ENCODE measurements at regions not wholly inside any gene's neighbourhood (a gene's known extent, or its start where the extent isn't known, plus 50 kb on each side); places are given as distances from the start of the nearest gene placed in this dataset.

DNA sequence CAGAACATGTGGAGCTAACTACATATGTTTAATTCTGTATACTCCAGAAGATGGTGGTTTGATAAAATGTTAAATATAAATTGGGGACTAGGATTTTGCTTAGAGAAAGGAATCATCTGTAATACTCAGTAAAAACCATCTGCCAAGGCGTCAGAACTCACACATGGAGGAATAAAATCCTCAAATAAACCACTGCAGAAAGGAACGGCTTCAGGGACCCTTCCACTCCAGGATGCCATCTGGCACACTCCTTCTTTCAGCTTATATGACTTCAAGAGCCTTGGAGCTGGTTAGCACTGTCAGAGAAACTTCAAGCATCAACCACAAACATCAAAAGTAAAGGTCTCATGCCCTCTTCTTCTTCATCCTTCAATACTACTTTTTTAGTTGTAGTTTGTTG lies 360.6 kb downstream of the PLK2 start:
- no peaks in the 10 kb centered on the region for H3K27me3 ChIP-seq
- 59 to 82% (median 71%) methylated on average over 2 of the region's 2 CpGs for WGBS, 5 donors
- H3K36me3 ChIP-seq: no peaks in the 10 kb centered on the region
- no peak for DNase-seq
- H3K9me3 ChIP-seq: no peaks in the 10 kb centered on the region
- no peak overlapping the region for H3K27ac ChIP-seq
- no peaks in the 10 kb centered on the region for H3K4me1 ChIP-seq
- TF ChIP-seq, protein P1, sequence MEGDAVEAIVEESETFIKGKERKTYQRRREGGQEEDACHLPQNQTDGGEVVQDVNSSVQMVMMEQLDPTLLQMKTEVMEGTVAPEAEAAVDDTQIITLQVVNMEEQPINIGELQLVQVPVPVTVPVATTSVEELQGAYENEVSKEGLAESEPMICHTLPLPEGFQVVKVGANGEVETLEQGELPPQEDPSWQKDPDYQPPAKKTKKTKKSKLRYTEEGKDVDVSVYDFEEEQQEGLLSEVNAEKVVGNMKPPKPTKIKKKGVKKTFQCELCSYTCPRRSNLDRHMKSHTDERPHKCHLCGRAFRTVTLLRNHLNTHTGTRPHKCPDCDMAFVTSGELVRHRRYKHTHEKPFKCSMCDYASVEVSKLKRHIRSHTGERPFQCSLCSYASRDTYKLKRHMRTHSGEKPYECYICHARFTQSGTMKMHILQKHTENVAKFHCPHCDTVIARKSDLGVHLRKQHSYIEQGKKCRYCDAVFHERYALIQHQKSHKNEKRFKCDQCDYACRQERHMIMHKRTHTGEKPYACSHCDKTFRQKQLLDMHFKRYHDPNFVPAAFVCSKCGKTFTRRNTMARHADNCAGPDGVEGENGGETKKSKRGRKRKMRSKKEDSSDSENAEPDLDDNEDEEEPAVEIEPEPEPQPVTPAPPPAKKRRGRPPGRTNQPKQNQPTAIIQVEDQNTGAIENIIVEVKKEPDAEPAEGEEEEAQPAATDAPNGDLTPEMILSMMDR (IDR thresholded peaks at IDR 0.05): no peak
- TF ChIP-seq POLR2A (IDR thresholded peaks at IDR 0.05): no peak
- no peak for TF ChIP-seq POLR2AphosphoS5 (IDR thresholded peaks at IDR 0.05)
- TF ChIP-seq EP300 (IDR thresholded peaks at IDR 0.05): no peak
- H3K4me3 ChIP-seq: no peak overlapping the region
- intact Hi-C loops (cut with DNase I; ENCODE audit: low total_unique reads): no loop called here

GRCh38 chr5:58094031-58094430 lies 365.9 kb downstream of the PLK2 start:
- no peak overlapping the region for H3K27ac ChIP-seq
- H3K4me3 ChIP-seq: no peak overlapping the region
- intact Hi-C loops (cut with DNase I; ENCODE audit: low total_unique reads): no loop called here
- no peaks in the 10 kb centered on the region for H3K27me3 ChIP-seq
- no peaks in the 10 kb centered on the region for H3K9me3 ChIP-seq
- WGBS, 5 donors: 55 to 84% (median 73%) methylated on average over 5 of the region's 5 CpGs
- peak in 1 of 2 donors; percentile 21 for DNase-seq
- TF ChIP-seq POLR2AphosphoS5 (IDR thresholded peaks at IDR 0.05) (no peak), POLR2A (IDR thresholded peaks at IDR 0.05) (no peak), EP300 (IDR thresholded peaks at IDR 0.05) (no peak)
- TF ChIP-seq, protein P1 (IDR thresholded peaks at IDR 0.05): no peak
- H3K36me3 ChIP-seq: no peaks in the 10 kb centered on the region
- peaks cover 0 to 7% (median 0%) of the 10 kb centered on the region in 4 donors for H3K4me1 ChIP-seq

- Histone ChIP-seq H3K27ac (no peak overlapping the region), H3K4me3 (no peak overlapping the region), H3K4me1 (peaks cover 0 to 10% (median 0%) of the 10 kb centered on the region in 4 donors), H3K27me3 (no peaks in the 10 kb centered on the region), H3K36me3 (no peaks in the 10 kb centered on the region), H3K9me3 (no peaks in the 10 kb centered on the region)
- no peak for TF ChIP-seq POLR2A (IDR thresholded peaks at IDR 0.05)
- TF ChIP-seq POLR2AphosphoS5 (IDR thresholded peaks at IDR 0.05): no peak
- TF ChIP-seq, protein P1 (IDR thresholded peaks at IDR 0.05): no peak
- no peak for TF ChIP-seq EP300 (IDR thresholded peaks at IDR 0.05)
- DNase-seq: no peak
- WGBS, 5 donors: 87 to 99% (median 90%) methylated on average over 4 of the region's 4 CpGs
- intact Hi-C loops (cut with DNase I; ENCODE audit: low total_unique reads): no loop called here
Observed at GRCh38 chr5:58090704-58091103, 369.2 kb downstream of the PLK2 start.

GRCh38 chr5:58088941-58089340 lies 370.9 kb downstream of the PLK2 start:
- H3K9me3 ChIP-seq: no peaks in the 10 kb centered on the region
- TF ChIP-seq POLR2A (IDR thresholded peaks at IDR 0.05) (no peak), EP300 (IDR thresholded peaks at IDR 0.05) (no peak), POLR2AphosphoS5 (IDR thresholded peaks at IDR 0.05) (peak in 1 of 3 donors; percentile 30)
- TF ChIP-seq, protein P1 (IDR thresholded peaks at IDR 0.05): no peak
- peak in 1 of 2 donors; percentile 26 for DNase-seq
- H3K4me3 ChIP-seq: no peak overlapping the region
- no peaks in the 10 kb centered on the region for H3K36me3 ChIP-seq
- intact Hi-C loops (cut with DNase I; ENCODE audit: low total_unique reads): no loop called here
- 27 to 43% (median 30%) methylated on average over 5 of the region's 5 CpGs for WGBS, 5 donors
- no peaks in the 10 kb centered on the region for H3K27me3 ChIP-seq
- peaks cover 0 to 10% (median 0%) of the 10 kb centered on the region in 4 donors for H3K4me1 ChIP-seq
- no peak overlapping the region for H3K27ac ChIP-seq

Measured in stomach (tissue), 8 donors.